H9 (cell line): ENCODE measurements at regions not wholly inside any gene's neighbourhood (a gene's known extent, or its start where the extent isn't known, plus 50 kb on each side); places are given as distances from the start of the nearest gene placed in this dataset.

ENCODE experiments used
- DNase-seq: peaks from one replicate; pipeline ENCODE4 v3.0.0-alpha.2; 2017
- H2AFZ ChIP-seq: one replicate; pipeline ENCODE4 v1.6.1; 2013; ENCODE audit warnings: mild to moderate bottlenecking, low read length, control low read depth, moderate library complexity
- H2AK5ac ChIP-seq: 2 replicates; pipeline ENCODE4 v1.6.1; 2013; ENCODE audit warnings: low read length, control low read depth, mixed read lengths; ENCODE audit not compliant: insufficient read length
- H2BK120ac ChIP-seq: one replicate; pipeline ENCODE4 v1.6.1; 2013; ENCODE audit warnings: low read depth, mild to moderate bottlenecking, low read length, control low read depth, inconsistent platforms; ENCODE audit not compliant: poor library complexity, severe bottlenecking
- H2BK12ac ChIP-seq: 2 replicates; pipeline ENCODE4 v1.6.1; 2013; ENCODE audit warnings: low read length, control low read depth, mixed read lengths, low read depth; ENCODE audit not compliant: insufficient read length
- H2BK15ac ChIP-seq: 2 replicates; pipeline ENCODE4 v1.6.1; 2013; ENCODE audit warnings: low read depth, low read length, control low read depth
- H2BK20ac ChIP-seq: one replicate; pipeline ENCODE4 v1.6.1; 2013; ENCODE audit warnings: low read depth, mild to moderate bottlenecking, low read length, control low read depth, inconsistent platforms; ENCODE audit not compliant: poor library complexity, severe bottlenecking
- H2BK5ac ChIP-seq: 2 replicates; pipeline ENCODE4 v1.6.1; 2013; ENCODE audit warnings: low read length, control low read depth, mixed read lengths; ENCODE audit not compliant: insufficient read length
- H3K14ac ChIP-seq: 2 replicates; pipeline ENCODE4 v1.6.1; 2013; ENCODE audit warnings: low read length, control low read depth; ENCODE audit not compliant: insufficient read depth
- H3K18ac ChIP-seq: 2 replicates; pipeline ENCODE4 v1.6.1; 2013; ENCODE audit warnings: low read depth, mild to moderate bottlenecking, mixed read lengths, low read length, control low read depth; ENCODE audit not compliant: insufficient read length
- H3K23ac ChIP-seq: 2 replicates; pipeline ENCODE4 v1.6.1; 2013; ENCODE audit warnings: low read length, control low read depth, mixed read lengths, low read depth; ENCODE audit not compliant: insufficient read length
- H3K23me2 ChIP-seq: 2 replicates; pipeline ENCODE4 v1.6.1; 2013; ENCODE audit warnings: low read depth, mild to moderate bottlenecking, mixed read lengths, low read length, control low read depth; ENCODE audit not compliant: insufficient read length, poor library complexity, severe bottlenecking
- H3K27ac ChIP-seq: 2 replicates; pipeline ENCODE4 v1.5.1; 2013; ENCODE audit warnings: low read length, control low read depth, mixed read lengths, low read depth; ENCODE audit not compliant: insufficient read length
- H3K27me3 ChIP-seq: 2 replicates; pipeline ENCODE4 v1.6.1; 2013; ENCODE audit warnings: low read length, control low read depth, inconsistent platforms; ENCODE audit not compliant: insufficient read depth
- H3K4ac ChIP-seq: 2 replicates; pipeline ENCODE4 v1.6.1; 2013; ENCODE audit warnings: low read depth, mild to moderate bottlenecking, control low read depth, inconsistent platforms, low read length, moderate library complexity
- H3K4me1 ChIP-seq: 2 replicates; pipeline ENCODE4 v1.6.1; 2013; ENCODE audit warnings: low read length, control low read depth, inconsistent platforms; ENCODE audit not compliant: insufficient read depth
- H3K4me2 ChIP-seq: 2 replicates; pipeline ENCODE4 v1.6.1; 2013; ENCODE audit warnings: low read length, control low read depth, mixed read lengths; ENCODE audit not compliant: insufficient read length, insufficient read depth
- H3K56ac ChIP-seq: 2 replicates; pipeline ENCODE4 v1.6.1; 2013; ENCODE audit warnings: low read depth, mild to moderate bottlenecking, mixed read lengths, low read length, control low read depth; ENCODE audit not compliant: insufficient read length
- H3K79me1 ChIP-seq: 2 replicates; pipeline ENCODE4 v1.6.1; 2013; ENCODE audit warnings: low read depth, mild to moderate bottlenecking, moderate library complexity, low read length, control low read depth, inconsistent platforms; ENCODE audit not compliant: insufficient read depth, poor library complexity, severe bottlenecking
- H3K79me2 ChIP-seq: 2 replicates; pipeline ENCODE4 v1.6.1; 2013; ENCODE audit warnings: low read length, control low read depth, inconsistent platforms; ENCODE audit not compliant: insufficient read depth
- H3K9ac ChIP-seq: 2 replicates; pipeline ENCODE4 v1.6.1; 2013; ENCODE audit warnings: low read length, control low read depth, mixed read lengths; ENCODE audit not compliant: insufficient read length; ENCODE audit errors: extremely low read depth
- H3K9me3 ChIP-seq: one replicate; pipeline ENCODE4 v1.6.1; 2013; ENCODE audit warnings: low read depth, low read length, inconsistent platforms; ENCODE audit not compliant: control insufficient read depth
- H3T11ph ChIP-seq: one replicate; pipeline ENCODE4 v1.6.1; 2013; ENCODE audit warnings: mild to moderate bottlenecking, low read length, control low read depth, inconsistent platforms
- H4K20me1 ChIP-seq: one replicate; pipeline ENCODE4 v1.6.1; 2013; ENCODE audit not compliant: control insufficient read depth, insufficient read length, insufficient read depth
- H4K5ac ChIP-seq: 2 replicates; pipeline ENCODE4 v1.6.1; 2013; ENCODE audit warnings: low read depth, mild to moderate bottlenecking, mixed read lengths, low read length, control low read depth; ENCODE audit not compliant: insufficient read length
- H4K8ac ChIP-seq: replicated peaks from 2 replicates; pipeline ENCODE4 v1.6.1; 2013; ENCODE audit warnings: low read length, control low read depth, mixed read lengths, low read depth; ENCODE audit not compliant: insufficient read length
- H4K91ac ChIP-seq: 2 replicates; pipeline ENCODE4 v1.6.1; 2013; ENCODE audit warnings: low read depth, mild to moderate bottlenecking, moderate library complexity, mixed read lengths, low read length, control low read depth; ENCODE audit not compliant: insufficient read length
- H3K27ac Mint-ChIP-seq, 3 experiments: 2 replicates in 2 of 3; 3 replicates in 1 of 3; pipeline ENCODE4 v1.8.0; 2020 to 2021; ENCODE audit warnings: mixed read lengths in 3 of 3, mild to moderate bottlenecking in 1 of 3, moderate library complexity in 1 of 3
- H3K27me3 Mint-ChIP-seq: 2 replicates; pipeline ENCODE4 v1.8.0; 2021; ENCODE audit warnings: low read depth, mild to moderate bottlenecking, moderate library complexity, mixed read lengths
- H3K36me3 Mint-ChIP-seq, 3 experiments: 2 replicates in 2 of 3; 3 replicates in 1 of 3; pipeline ENCODE4 v1.8.0; 2020 to 2021; ENCODE audit warnings: low read depth in 3 of 3, mixed read lengths in 3 of 3; ENCODE audit not compliant: insufficient read depth in 1 of 3
- H3K4me1 Mint-ChIP-seq, 2 experiments: 2 replicates each; pipeline ENCODE4 v1.8.0; 2020; ENCODE audit warnings: mixed read lengths in 2 of 2
- H3K4me3 Mint-ChIP-seq, 2 experiments: 2 replicates in 1 of 2; 3 replicates in 1 of 2; pipeline ENCODE4 v1.8.0; 2020 to 2021; ENCODE audit warnings: mild to moderate bottlenecking in 2 of 2, mixed read lengths in 2 of 2, moderate library complexity in 1 of 2
- H3K9me3 Mint-ChIP-seq, 2 experiments: 2 replicates in 1 of 2; 3 replicates in 1 of 2; pipeline ENCODE4 v1.8.0; 2020; ENCODE audit warnings: mild to moderate bottlenecking in 2 of 2, mixed read lengths in 2 of 2, moderate library complexity in 1 of 2
- CTCF ChIP-seq: fragments of 200-600 bp; sonication (generic); conservative IDR thresholded peaks from 3 replicates; pipeline ENCODE4 v1.8.0; 2021; ENCODE audit warnings: antibody characterized with exemption, mild to moderate bottlenecking
- WGBS: extraction: QIAGEN DNeasy Blood & Tissue Kit; methylation state at CpG from one replicate; pipeline ENCODE4 v1.1.7; 2013; ENCODE audit warnings: missing lambda C conversion rate, low lambda C conversion rate, mixed read lengths; ENCODE audit not compliant: insufficient read length; ENCODE audit errors: extremely low coverage; 5-methylcytosine and 5-hydroxymethylcytosine counted together

GRCh38 chr9:74404620-74405019 is 92.5 kb upstream of the RORB start:
- no peak overlapping the region for H3K4me3 Mint-ChIP-seq
- H3K27me3 Mint-ChIP-seq, result no peaks in the 10 kb centered on the region
- Histone ChIP-seq H3K4ac (no peak overlapping the region), H2BK15ac (no peak overlapping the region), H3K27me3 (no peaks in the 10 kb centered on the region), H3K18ac (no peak overlapping the region), H2AFZ (no peak overlapping the region), H2BK120ac (no peak overlapping the region), H4K8ac (no peak overlapping the region), H3K9me3 (no peaks in the 10 kb centered on the region), H3K9ac (no peak overlapping the region), H2BK20ac (no peak overlapping the region), H3K79me2 (no peaks in the 10 kb centered on the region), H3K23ac (no peak overlapping the region), H3K79me1 (no peaks in the 10 kb centered on the region), H3K23me2 (no peaks in the 10 kb centered on the region), H4K5ac (no peak overlapping the region), H3K4me1 (no peaks in the 10 kb centered on the region), H3K4me2 (no peak overlapping the region), H2BK12ac (no peak overlapping the region), H4K91ac (no peak overlapping the region), H4K20me1 (no peaks in the 10 kb centered on the region), H3K14ac (no peak overlapping the region), H3K27ac (no peak overlapping the region), H3K56ac (no peak overlapping the region), H3T11ph (no peak overlapping the region), H2AK5ac (no peak overlapping the region), H2BK5ac (no peak overlapping the region)
- H3K36me3 Mint-ChIP-seq, result peaks cover 0 to 10% (median 4%) of the 10 kb centered on the region in 3 experiments; a peak in 5 of 7 replicates
- peaks cover 7 to 18% of the 10 kb centered on the region in 2 experiments for H3K9me3 Mint-ChIP-seq
- whole genome bisulfite sequencing, result no CpG with 5 or more reads among the region's 2 CpGs
- no peak overlapping the region for H3K27ac Mint-ChIP-seq
- no peak for TF ChIP-seq CTCF
- no peaks in the 10 kb centered on the region for H3K4me1 Mint-ChIP-seq
- DNase-seq, result no peak
